H1 (cell line): ENCODE measurements at regions not wholly inside any gene's neighbourhood (a gene's known extent, or its start where the extent isn't known, plus 50 kb on each side); places are given as distances from the start of the nearest gene placed in this dataset.

Experiments used
- CTCF ChIA-PET: fragments of 300-600 bp; sonication (Branson Sonifier 250); formaldehyde crosslinking; loops from one replicate; lab custom pipeline; 2021; ENCODE audit not compliant: partially characterized antibody; lab: Charles Lee
- POLR2A ChIA-PET: fragments of 300-600 bp; sonication (Branson Sonifier 250); formaldehyde crosslinking; loops from one replicate; lab custom pipeline; 2021; ENCODE audit warnings: inconsistent platforms; ENCODE audit not compliant: partially characterized antibody; lab: Charles Lee
- DNase-seq, 2 experiments: peaks; one replicate each; pipeline versions ENCODE4 v3.0.0 to v3.0.0-alpha.2; 2010 to 2022; ENCODE audit warnings: low spot score in 2 of 2, low read depth in 1 of 2, mixed read lengths in 1 of 2
- FAIRE-seq: peaks from 2 replicates; lab custom pipeline; 2011; peaks lifted over from hg19 to GRCh38; lab: Jason Lieb, UNC
- H2AFZ ChIP-seq: 2 replicates; pipeline ENCODE4 v1.8.1; 2012; ENCODE audit warnings: low read length, inconsistent platforms
- H2AK5ac ChIP-seq: 2 replicates; pipeline ENCODE4 v1.6.1; 2013; ENCODE audit warnings: low read depth, low read length
- H2BK120ac ChIP-seq: replicated peaks from 2 replicates; pipeline ENCODE3; 2013; ENCODE audit warnings: low read depth, low read length, inconsistent platforms
- H2BK12ac ChIP-seq: 2 replicates; pipeline ENCODE4 v1.6.1; 2013; ENCODE audit warnings: low read depth, low read length
- H2BK15ac ChIP-seq: 2 replicates; pipeline ENCODE4 v1.6.1; 2013; ENCODE audit warnings: low read length
- H2BK20ac ChIP-seq: 2 replicates; pipeline ENCODE4 v1.6.1; 2013; ENCODE audit warnings: low read length
- H2BK5ac ChIP-seq: 2 replicates; pipeline ENCODE4 v1.6.1; 2013; ENCODE audit warnings: low read depth, low read length
- H3K14ac ChIP-seq: 2 replicates; pipeline ENCODE4 v1.6.1; 2013; ENCODE audit warnings: inconsistent platforms; ENCODE audit not compliant: insufficient read length
- H3K18ac ChIP-seq: 2 replicates; pipeline ENCODE4 v1.6.1; 2013; ENCODE audit warnings: low read length; ENCODE audit errors: extremely low read depth
- H3K23ac ChIP-seq: 2 replicates; pipeline ENCODE4 v1.6.1; 2013; ENCODE audit warnings: inconsistent platforms; ENCODE audit not compliant: insufficient read length
- H3K23me2 ChIP-seq: 2 replicates; pipeline ENCODE4 v1.6.1; 2013; ENCODE audit warnings: low read depth, low read length
- H3K27ac ChIP-seq: 2 replicates; pipeline ENCODE4 v1.6.1; 2011; ENCODE audit warnings: low read depth, low read length, inconsistent platforms
- H3K27me3 ChIP-seq, 4 experiments: replicated peaks in 1 of 4; 1 replicate in 1 of 4; 2 replicates in 3 of 4; pipeline versions ENCODE4 v1.6.1 to v1.8.1; 2011 to 2013; ENCODE audit warnings: low read length in 3 of 4, mild to moderate bottlenecking in 3 of 4, inconsistent platforms in 2 of 4, mixed read lengths in 2 of 4, moderate library complexity in 1 of 4; ENCODE audit not compliant: control insufficient read depth in 3 of 4, insufficient read depth in 3 of 4; ENCODE audit errors: extremely low read depth in 1 of 4
- H3K36me3 ChIP-seq, 4 experiments: 2 replicates each; pipeline versions ENCODE4 v1.6.1 to v1.8.1; 2011 to 2013; ENCODE audit warnings: mild to moderate bottlenecking in 4 of 4, low read length in 3 of 4, moderate library complexity in 2 of 4, control low read depth in 1 of 4, inconsistent platforms in 1 of 4; ENCODE audit not compliant: insufficient read depth in 4 of 4, control insufficient read depth in 2 of 4
- H3K4ac ChIP-seq: replicated peaks from 2 replicates; pipeline ENCODE3; 2013; ENCODE audit warnings: low read length, low read depth, mixed read lengths, inconsistent platforms; ENCODE audit not compliant: insufficient read length
- H3K4me1 ChIP-seq, 4 experiments: replicated peaks in 1 of 4; 1 replicate in 1 of 4; 2 replicates in 3 of 4; pipeline versions ENCODE4 v1.6.1 to v1.8.1; 2011 to 2013; ENCODE audit warnings: low read length in 3 of 4, inconsistent platforms in 2 of 4, mixed read lengths in 1 of 4; ENCODE audit not compliant: insufficient read depth in 4 of 4, control insufficient read depth in 3 of 4
- H3K4me2 ChIP-seq, 2 experiments: 2 replicates each; pipeline versions ENCODE4 v1.6.1 to v1.8.1; 2011 to 2013; ENCODE audit warnings: low read depth in 2 of 2, low read length in 2 of 2, control low read depth in 1 of 2, inconsistent platforms in 1 of 2, mild to moderate bottlenecking in 1 of 2; ENCODE audit not compliant: insufficient read depth in 1 of 2
- H3K4me3 ChIP-seq, 4 experiments: fragments of 200-600, 300-600 bp in 1 of 4; sonication (generic), shearing (Covaris generic), sonication (Bioruptor Twin) in 1 of 4; 2 replicates each; pipeline versions ENCODE4 v1.5.1 to v1.8.1; 2011 to 2016; ENCODE audit warnings: low read length in 4 of 4, low read depth in 3 of 4, control low read depth in 2 of 4, inconsistent platforms in 2 of 4, mild to moderate bottlenecking in 2 of 4, mixed read lengths in 1 of 4, moderate library complexity in 1 of 4; ENCODE audit not compliant: insufficient read depth in 2 of 4; ENCODE audit errors: extremely low read depth in 1 of 4
- H3K56ac ChIP-seq: replicated peaks from 2 replicates; pipeline ENCODE3; 2013; ENCODE audit warnings: low read depth, mild to moderate bottlenecking, mixed read lengths, low read length, inconsistent platforms; ENCODE audit not compliant: insufficient read length
- H3K79me1 ChIP-seq: 2 replicates; pipeline ENCODE4 v1.6.1; 2013; ENCODE audit warnings: low read depth, low read length, control low read depth
- H3K79me2 ChIP-seq, 2 experiments: 2 replicates each; pipeline versions ENCODE4 v1.6.1 to v1.8.1; 2012 to 2013; ENCODE audit warnings: low read length in 2 of 2, mild to moderate bottlenecking in 2 of 2, inconsistent platforms in 1 of 2; ENCODE audit not compliant: insufficient read depth in 2 of 2, control insufficient read depth in 1 of 2
- H3K9ac ChIP-seq, 4 experiments: replicated peaks in 1 of 4; 1 replicate in 1 of 4; 2 replicates in 3 of 4; pipeline versions ENCODE4 v1.6.1 to v1.8.1; 2011 to 2013; ENCODE audit warnings: low read depth in 3 of 4, low read length in 3 of 4, control low read depth in 2 of 4, mild to moderate bottlenecking in 2 of 4, moderate library complexity in 2 of 4, inconsistent platforms in 1 of 4; ENCODE audit errors: extremely low read depth in 1 of 4
- H3K9me3 ChIP-seq, 2 experiments: 2 replicates each; pipeline versions ENCODE4 v1.6.1 to v1.8.1; 2012 to 2013; ENCODE audit warnings: mild to moderate bottlenecking in 2 of 2, moderate library complexity in 2 of 2, control low read depth in 1 of 2, inconsistent platforms in 1 of 2, low read depth in 1 of 2, low read length in 1 of 2, mixed read lengths in 1 of 2; ENCODE audit not compliant: insufficient read depth in 2 of 2
- H4K20me1 ChIP-seq, 2 experiments: replicated peaks in 1 of 2; 2 replicates each; pipeline versions ENCODE3 to v1.8.1; 2011 to 2013; ENCODE audit warnings: inconsistent platforms in 2 of 2, low read length in 2 of 2, mild to moderate bottlenecking in 1 of 2; ENCODE audit not compliant: insufficient read depth in 2 of 2, control insufficient read depth in 1 of 2
- H4K5ac ChIP-seq: 2 replicates; pipeline ENCODE4 v1.6.1; 2013; ENCODE audit warnings: low read length, low read depth, mixed read lengths, inconsistent platforms; ENCODE audit not compliant: insufficient read length
- H4K8ac ChIP-seq: 2 replicates; pipeline ENCODE4 v1.8.0; 2013; ENCODE audit warnings: mild to moderate bottlenecking, moderate library complexity, low read length, inconsistent platforms; ENCODE audit not compliant: insufficient read depth; ENCODE audit errors: extremely low read depth
- H4K91ac ChIP-seq: replicated peaks from 2 replicates; pipeline ENCODE3; 2013; ENCODE audit warnings: low read length, mixed read lengths, inconsistent platforms; ENCODE audit not compliant: insufficient read length
- CHD7 ChIP-seq: fragments of 300-600 bp; sonication (generic); IDR thresholded peaks from 2 replicates; pipeline ENCODE4 v1.7.1; 2012; ENCODE audit warnings: low read length, moderate library complexity, mild to moderate bottlenecking, inconsistent platforms; ENCODE audit not compliant: insufficient replicate concordance
- WGBS, 2 experiments: shearing (Covaris generic) in 1 of 2; methylation state at CpG; one replicate each; pipeline versions ENCODE4 v1.1.6 to v1.1.7; 2013 to 2015; ENCODE audit warnings: low lambda C conversion rate in 2 of 2, mixed read lengths in 2 of 2, inconsistent platforms in 1 of 2, low coverage in 1 of 2, missing lambda C conversion rate in 1 of 2; ENCODE audit not compliant: insufficient replicate concordance in 2 of 2, insufficient coverage in 1 of 2, insufficient read length in 1 of 2; ENCODE audit errors: extremely low coverage in 1 of 2, missing lambda C conversion rate in 1 of 2; 5-methylcytosine and 5-hydroxymethylcytosine counted together

- peaks cover 3 to 8% (median 4%) of the 10 kb centered on the region in 4 experiments; a peak in 5 of 7 replicates for H3K4me1 ChIP-seq
- no peak for TF ChIP-seq CHD7
These were observed 157.5 kb downstream of the RFPL4B start for GRCh38 chr6:112504621-112505020.

More at GRCh38 chr6:112504621-112505020, 157.5 kb downstream of the RFPL4B start:
- H2BK120ac ChIP-seq = no peak overlapping the region
- no peak overlapping the region for H4K91ac ChIP-seq
- no peak overlapping the region for H3K23ac ChIP-seq
- H2BK15ac ChIP-seq = no peak overlapping the region
- H2AK5ac ChIP-seq = no peak overlapping the region
- no peak overlapping the region for H3K4ac ChIP-seq
- no peaks in the 10 kb centered on the region for H3K79me2 ChIP-seq
- H3K56ac ChIP-seq = no peak overlapping the region
- H3K9ac ChIP-seq = no peak overlapping the region
- H3K79me1 ChIP-seq = no peaks in the 10 kb centered on the region
- H3K14ac ChIP-seq = no peak overlapping the region
- no peaks in the 10 kb centered on the region for H3K9me3 ChIP-seq
- POLR2A ChIA-PET = no interaction called here
- no peak overlapping the region for H3K4me3 ChIP-seq
- H4K5ac ChIP-seq = no peak overlapping the region
- no peaks in the 10 kb centered on the region for H3K36me3 ChIP-seq
- FAIRE-seq = no peak
- H3K23me2 ChIP-seq = no peaks in the 10 kb centered on the region
- CTCF ChIA-PET = interaction anchor here (1.9 kb wide), 1 partner anchor 114 kb away, joined by 12 read pairs; no protein-coding TSS in a partner anchor
- H3K18ac ChIP-seq = no peak overlapping the region
- WGBS, 2 experiments = 77% methylated on average over 2 of the region's 2 CpGs; no CpG with 5 or more reads in 1 of the 2 experiments
- H2BK12ac ChIP-seq = no peak overlapping the region
- no peak overlapping the region for H3K27ac ChIP-seq
- H2BK20ac ChIP-seq = no peak overlapping the region
- H3K4me2 ChIP-seq = no peak overlapping the region
- no peak for DNase-seq
- H4K8ac ChIP-seq = no peak overlapping the region
- H2AFZ ChIP-seq = no peak overlapping the region
- H4K20me1 ChIP-seq = no peaks in the 10 kb centered on the region
- H2BK5ac ChIP-seq = no peak overlapping the region
- no peaks in the 10 kb centered on the region for H3K27me3 ChIP-seq
